ENCODE measurements at regions not wholly inside any gene's neighbourhood (a gene's known extent, or its start where the extent isn't known, plus 50 kb on each side); places are given as distances from the start of the nearest gene placed in this dataset.

DNA sequence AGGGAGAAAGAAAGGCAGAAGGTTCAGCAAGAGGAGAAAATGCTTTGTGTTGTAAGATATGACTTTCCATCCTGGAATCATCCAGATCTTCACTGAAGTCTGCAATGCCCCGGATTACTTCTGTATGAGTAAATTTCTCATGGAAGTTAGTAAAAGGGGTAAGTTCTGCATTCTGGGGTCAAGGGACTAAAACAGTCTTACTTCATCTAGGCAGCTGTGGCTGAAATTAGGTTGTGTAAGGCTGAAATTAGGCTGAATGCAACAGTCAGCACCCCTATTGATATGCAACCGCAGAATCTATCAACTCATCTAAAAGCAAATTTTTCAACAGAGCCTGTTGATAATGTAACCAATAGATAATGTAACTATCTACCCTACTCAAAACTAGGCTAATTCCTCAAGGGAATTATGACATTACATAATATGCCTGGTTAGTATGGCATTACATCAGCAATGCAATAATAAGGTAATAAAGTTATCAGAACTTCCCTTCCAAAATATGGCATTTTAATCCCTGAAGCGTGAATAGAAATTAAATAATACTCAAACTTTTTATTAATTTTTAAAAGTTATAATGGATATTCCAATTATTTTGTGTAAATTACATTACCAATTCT lies 671.7 kb upstream of the CITED2 start:
- Histone ChIP-seq H3K9ac (ENCODE audit: insufficient read depth in 1 of 2, low read depth in 2 of 2, low read length in 2 of 2) (no peak overlapping the region), H3K9me1 (ENCODE audit: control insufficient read depth, insufficient read depth, low read length) (no peaks in the 10 kb centered on the region), H4K20me1 (replicated peaks; ENCODE audit: control insufficient read depth, insufficient read depth, low read length) (no peaks in the 10 kb centered on the region), H3K4me3 (no peak overlapping the region), H3K9me3 (replicated peaks; ENCODE audit: control insufficient read depth, insufficient read depth, low read depth, low read length) (no peaks in the 10 kb centered on the region), H3K4me1 (replicated peaks in 1 of 2; ENCODE audit: control insufficient read depth in 2 of 2, insufficient read depth in 2 of 2, low read length in 2 of 2) (no peaks in the 10 kb centered on the region), H3K79me2 (ENCODE audit: control insufficient read depth, insufficient read depth, low read length) (no peaks in the 10 kb centered on the region), H3K36me3 (ENCODE audit: control insufficient read depth, insufficient read depth, low read length) (no peaks in the 10 kb centered on the region), H3K27ac (ENCODE audit: extremely low read depth, low read depth, low read length) (no peak overlapping the region), H2AFZ (ENCODE audit: low read depth, low read length) (no peak overlapping the region), H3K27me3 (ENCODE audit: control insufficient read depth in 2 of 2, insufficient read depth in 2 of 2, low read length in 2 of 2) (peaks cover 5 to 7% of the 10 kb centered on the region in 2 experiments; a peak in 2 of 5 replicates), H3K4me2 (ENCODE audit: insufficient read depth, low read length) (no peak overlapping the region)
- no peak for DNase-seq (ENCODE audit: extremely low read depth in 1 of 4, low spot score in 3 of 4)
- ChIA-PET CTCF (ENCODE audit: low intra/inter-chr PET ratio) (no interaction called here), POLR2A (no interaction called here)
- no peak for FAIRE-seq
- in situ Hi-C loops (cut with MboI) (no loop called here), intact Hi-C loops (cut with micrococcal nuclease) (no loop called here)
- WGBS (ENCODE audit: insufficient coverage, low coverage, missing lambda C conversion rate), result 6% methylated on average over 3 of the region's 3 CpGs
- BruUV-seq (replicated peaks), result no TSS peak
- no peak for ATAC-seq
- no peak for TF ChIP-seq MYBL2 (IDR thresholded peaks at IDR 0.05; ENCODE audit: low read depth)
- no peak for TF ChIP-seq MYBL2 (CRISPR knock-in tag; IDR thresholded peaks at IDR 0.05; ENCODE audit: borderline replicate concordance)

DNA sequence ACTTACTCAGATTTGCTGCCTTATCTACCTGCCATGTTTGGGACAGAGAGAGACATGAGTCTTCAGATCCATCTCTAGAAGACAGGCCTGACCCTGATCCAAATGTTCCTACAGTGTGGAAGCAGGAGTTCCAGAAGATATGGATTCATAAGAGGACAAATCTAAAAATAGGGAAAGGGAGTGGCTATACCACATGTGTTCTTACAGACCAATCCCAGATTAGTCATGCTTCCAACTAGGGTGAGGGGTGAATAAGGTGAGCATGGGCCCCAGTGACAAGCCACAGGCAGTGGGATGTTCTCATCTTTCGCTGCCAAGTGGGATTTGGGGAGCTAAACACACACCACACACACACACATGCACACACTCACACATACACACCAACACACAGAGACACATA lies 670.7 kb upstream of the CITED2 start:
- BruUV-seq (replicated peaks), result no TSS peak
- H3K4me3 ChIP-seq, result no peak overlapping the region
- H3K9me3 ChIP-seq (replicated peaks; ENCODE audit: control insufficient read depth, insufficient read depth, low read depth, low read length), result no peaks in the 10 kb centered on the region
- no peaks in the 10 kb centered on the region for H3K79me2 ChIP-seq (ENCODE audit: control insufficient read depth, insufficient read depth, low read length)
- FAIRE-seq (no peak), ATAC-seq (no peak), DNase-seq (ENCODE audit: extremely low read depth in 1 of 4, low spot score in 3 of 4) (no peak)
- in situ Hi-C loops (cut with MboI) (no loop called here), intact Hi-C loops (cut with micrococcal nuclease) (no loop called here)
- no peaks in the 10 kb centered on the region for H3K36me3 ChIP-seq (ENCODE audit: control insufficient read depth, insufficient read depth, low read length)
- no peaks in the 10 kb centered on the region for H3K9me1 ChIP-seq (ENCODE audit: control insufficient read depth, insufficient read depth, low read length)
- ChIA-PET POLR2A (interaction anchor here (1.4 kb wide), 1 partner anchor 14 kb away, joined by 3 read pairs; no protein-coding TSS in a partner anchor), CTCF (ENCODE audit: low intra/inter-chr PET ratio) (no interaction called here)
- H4K20me1 ChIP-seq (replicated peaks; ENCODE audit: control insufficient read depth, insufficient read depth, low read length), result no peaks in the 10 kb centered on the region
- H2AFZ ChIP-seq (ENCODE audit: low read depth, low read length), result no peak overlapping the region
- H3K4me1 ChIP-seq (replicated peaks in 1 of 2; ENCODE audit: control insufficient read depth in 2 of 2, insufficient read depth in 2 of 2, low read length in 2 of 2), result no peaks in the 10 kb centered on the region
- no peak for TF ChIP-seq POLR2H (tag; IDR thresholded peaks at IDR 0.05; ENCODE audit: low read depth)
- TF ChIP-seq ARID2 (IDR thresholded peaks at IDR 0.05), result no peak
- TF ChIP-seq, protein P1, sequence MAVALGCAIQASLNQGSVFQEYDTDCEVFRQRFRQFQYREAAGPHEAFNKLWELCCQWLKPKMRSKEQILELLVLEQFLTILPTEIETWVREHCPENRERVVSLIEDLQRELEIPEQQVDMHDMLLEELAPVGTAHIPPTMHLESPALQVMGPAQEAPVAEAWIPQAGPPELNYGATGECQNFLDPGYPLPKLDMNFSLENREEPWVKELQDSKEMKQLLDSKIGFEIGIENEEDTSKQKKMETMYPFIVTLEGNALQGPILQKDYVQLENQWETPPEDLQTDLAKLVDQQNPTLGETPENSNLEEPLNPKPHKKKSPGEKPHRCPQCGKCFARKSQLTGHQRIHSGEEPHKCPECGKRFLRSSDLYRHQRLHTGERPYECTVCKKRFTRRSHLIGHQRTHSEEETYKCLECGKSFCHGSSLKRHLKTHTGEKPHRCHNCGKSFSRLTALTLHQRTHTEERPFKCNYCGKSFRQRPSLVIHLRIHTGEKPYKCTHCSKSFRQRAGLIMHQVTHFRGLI (CRISPR knock-in tag; IDR thresholded peaks at IDR 0.05), result no peak
- no peak for TF ChIP-seq SMARCC2 (IDR thresholded peaks at IDR 0.05; ENCODE audit: low read depth)
- TF ChIP-seq CSDE1 (IDR thresholded peaks at IDR 0.05), result no peak
- no peak for TF ChIP-seq ZNF79 (CRISPR knock-in tag; IDR thresholded peaks at IDR 0.05; ENCODE audit: low read depth)
- no peak for TF ChIP-seq KHSRP (IDR thresholded peaks at IDR 0.05)
- WGBS (ENCODE audit: insufficient coverage, low coverage, missing lambda C conversion rate), result 0% methylated on average over 1 of the region's 1 CpG
- peaks cover under 1 to 4% of the 10 kb centered on the region in 2 experiments; a peak in 2 of 5 replicates for H3K27me3 ChIP-seq (ENCODE audit: control insufficient read depth in 2 of 2, insufficient read depth in 2 of 2, low read length in 2 of 2)
- H3K27ac ChIP-seq (ENCODE audit: extremely low read depth, low read depth, low read length), result no peak overlapping the region
- no peak overlapping the region for H3K4me2 ChIP-seq (ENCODE audit: insufficient read depth, low read length)
- H3K9ac ChIP-seq (ENCODE audit: insufficient read depth in 1 of 2, low read depth in 2 of 2, low read length in 2 of 2), result no peak overlapping the region

All from K562 (cell line).